ENCODE measurements at regions not wholly inside any gene's neighbourhood (a gene's known extent, or its start where the extent isn't known, plus 50 kb on each side); places are given as distances from the start of the nearest gene placed in this dataset.

GRCh38 chr4:60250657-60251056 lies 949.5 kb upstream of the ADGRL3 start:
- TF ChIP-seq TARDBP (CRISPR knock-in tag; IDR thresholded peaks at IDR 0.05) = no peak
- TF ChIP-seq POLR2A (IDR thresholded peaks at IDR 0.05; ENCODE audit: insufficient read depth in 1 of 2, low read depth in 2 of 2, low read length in 2 of 2) = no peak
- no peak for TF ChIP-seq ZBTB20 (CRISPR knock-in tag; IDR thresholded peaks at IDR 0.05; ENCODE audit: borderline replicate concordance, low read depth)
- no peak for TF ChIP-seq ZNF672 (CRISPR knock-in tag; IDR thresholded peaks at IDR 0.05)
- TF ChIP-seq ZSCAN30 (CRISPR knock-in tag; IDR thresholded peaks at IDR 0.05) = no peak
- no peak for TF ChIP-seq ZNF768 (CRISPR knock-in tag; IDR thresholded peaks at IDR 0.05)
- TF ChIP-seq AHDC1 (CRISPR knock-in tag; IDR thresholded peaks at IDR 0.05; ENCODE audit: borderline replicate concordance) = no peak
- TF ChIP-seq EZH2 (conservative IDR thresholded peaks at IDR 0.05; ENCODE audit: low read depth, low read length) = no peak
- no peak for TF ChIP-seq CTCF (CRISPR knock-in tag; IDR thresholded peaks at IDR 0.05)
- no peak for TF ChIP-seq CHD4 (IDR thresholded peaks at IDR 0.05; ENCODE audit: borderline replicate concordance, low read length)
